ENCODE measurements at regions not wholly inside any gene's neighbourhood (a gene's known extent, or its start where the extent isn't known, plus 50 kb on each side); places are given as distances from the start of the nearest gene placed in this dataset.
A peak's percentile ranks its signal among the peaks of the same experiment; 100 is the strongest.

GRCh38 chr1:112317140-112317539, 78.9 kb upstream of the CTTNBP2NL start:
- no peak for TF ChIP-seq CTCF (IDR thresholded peaks at IDR 0.05; ENCODE audit: low read depth, low read length)
- peak; percentile 16 to 61 for DNase-seq (ENCODE audit: low read depth in 1 of 2, low spot score in 1 of 2)
- no peaks in the 10 kb centered on the region for H3K9me3 ChIP-seq (ENCODE audit: low read depth)
- H3K4me1 ChIP-seq (ENCODE audit: low read depth) = no peaks in the 10 kb centered on the region
- H3K4me3 ChIP-seq = no peak overlapping the region
- no peaks in the 10 kb centered on the region for H3K36me3 ChIP-seq
- peaks cover 22% of the 10 kb centered on the region for H3K27me3 ChIP-seq
- H3K27ac ChIP-seq = no peak overlapping the region

GRCh38 chr1:112317611-112318062, 78.4 kb upstream of the CTTNBP2NL start:
- H3K36me3 ChIP-seq = no peaks in the 10 kb centered on the region

GRCh38 chr1:112318263-112318662, 77.8 kb upstream of the CTTNBP2NL start:
- peaks cover 11% of the 10 kb centered on the region for H3K27me3 ChIP-seq
- no peaks in the 10 kb centered on the region for H3K4me1 ChIP-seq (ENCODE audit: low read depth)
- no peak overlapping the region for H3K4me3 ChIP-seq
- H3K36me3 ChIP-seq = no peaks in the 10 kb centered on the region
- TF ChIP-seq CTCF (IDR thresholded peaks at IDR 0.05; ENCODE audit: low read depth, low read length) = no peak
- H3K9me3 ChIP-seq (ENCODE audit: low read depth) = no peaks in the 10 kb centered on the region
- no peak for DNase-seq (ENCODE audit: low read depth in 1 of 2, low spot score in 1 of 2)
- no peak overlapping the region for H3K27ac ChIP-seq

More at GRCh38 chr1:112317611-112318062, 78.4 kb upstream of the CTTNBP2NL start:
- Histone ChIP-seq H3K27me3 (peaks cover 17% of the 10 kb centered on the region), H3K4me3 (no peak overlapping the region), H3K27ac (no peak overlapping the region), H3K9me3 (ENCODE audit: low read depth) (no peaks in the 10 kb centered on the region), H3K4me1 (ENCODE audit: low read depth) (no peaks in the 10 kb centered on the region)
- no peak for TF ChIP-seq CTCF (IDR thresholded peaks at IDR 0.05; ENCODE audit: low read depth, low read length)
- DNase-seq (ENCODE audit: low read depth in 1 of 2, low spot score in 1 of 2) = peak in 1 of 2 donors; percentile 6

- TF ChIP-seq CTCF (IDR thresholded peaks at IDR 0.05; ENCODE audit: low read depth, low read length) = no peak
- Histone ChIP-seq H3K9me3 (ENCODE audit: low read depth) (no peaks in the 10 kb centered on the region), H3K27ac (no peak overlapping the region), H3K36me3 (no peaks in the 10 kb centered on the region), H3K4me3 (no peak overlapping the region), H3K27me3 (peaks cover 6% of the 10 kb centered on the region), H3K4me1 (ENCODE audit: low read depth) (no peaks in the 10 kb centered on the region)
- no peak for DNase-seq (ENCODE audit: low read depth in 1 of 2, low spot score in 1 of 2)
These were observed 77.2 kb upstream of the CTTNBP2NL start for GRCh38 chr1:112318698-112319370.

- Histone ChIP-seq H3K4me1 (ENCODE audit: low read depth) (no peaks in the 10 kb centered on the region), H3K36me3 (no peaks in the 10 kb centered on the region), H3K27ac (no peak overlapping the region), H3K9me3 (ENCODE audit: low read depth) (no peaks in the 10 kb centered on the region), H3K4me3 (no peak overlapping the region), H3K27me3 (peaks cover 6% of the 10 kb centered on the region)
- DNase-seq (ENCODE audit: low read depth in 1 of 2, low spot score in 1 of 2) = no peak
- TF ChIP-seq CTCF (IDR thresholded peaks at IDR 0.05; ENCODE audit: low read depth, low read length) = no peak
These were observed 76.5 kb upstream of the CTTNBP2NL start for GRCh38 chr1:112319371-112320040.
